Non-pigmented ciliary epithelial cell (primary cell): ENCODE measurements at regions not wholly inside any gene's neighbourhood (a gene's known extent, or its start where the extent isn't known, plus 50 kb on each side); places are given as distances from the start of the nearest gene placed in this dataset.
A peak's percentile ranks its signal among the peaks of the same experiment; 100 is the strongest.

ENCODE experiments used
- DNase-seq: peaks from one replicate; pipeline ENCODE4 v3.0.0-alpha.2; 2010; ENCODE audit warnings: low read depth

DNA sequence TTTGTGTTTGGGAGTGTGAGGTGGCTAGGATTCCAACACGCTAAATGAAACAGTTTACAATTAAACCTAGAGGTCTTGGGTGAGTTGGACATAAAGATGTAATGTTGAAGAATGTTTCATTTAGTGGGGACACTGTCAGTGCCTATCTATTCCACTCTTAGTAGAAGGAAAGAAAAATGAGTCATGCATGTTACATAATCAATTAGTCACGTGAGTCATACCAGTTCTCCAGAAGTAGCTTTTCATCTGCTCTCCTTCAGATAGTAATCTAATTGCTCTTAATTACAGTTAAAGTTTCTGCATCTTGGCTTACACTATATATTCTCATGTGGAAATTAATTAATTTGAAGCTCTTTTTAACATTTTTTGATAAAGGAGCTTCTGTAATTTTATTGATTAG is 115.7 kb upstream of the P2RY1 start:
- DNase-seq = peak; percentile 18

DNA sequence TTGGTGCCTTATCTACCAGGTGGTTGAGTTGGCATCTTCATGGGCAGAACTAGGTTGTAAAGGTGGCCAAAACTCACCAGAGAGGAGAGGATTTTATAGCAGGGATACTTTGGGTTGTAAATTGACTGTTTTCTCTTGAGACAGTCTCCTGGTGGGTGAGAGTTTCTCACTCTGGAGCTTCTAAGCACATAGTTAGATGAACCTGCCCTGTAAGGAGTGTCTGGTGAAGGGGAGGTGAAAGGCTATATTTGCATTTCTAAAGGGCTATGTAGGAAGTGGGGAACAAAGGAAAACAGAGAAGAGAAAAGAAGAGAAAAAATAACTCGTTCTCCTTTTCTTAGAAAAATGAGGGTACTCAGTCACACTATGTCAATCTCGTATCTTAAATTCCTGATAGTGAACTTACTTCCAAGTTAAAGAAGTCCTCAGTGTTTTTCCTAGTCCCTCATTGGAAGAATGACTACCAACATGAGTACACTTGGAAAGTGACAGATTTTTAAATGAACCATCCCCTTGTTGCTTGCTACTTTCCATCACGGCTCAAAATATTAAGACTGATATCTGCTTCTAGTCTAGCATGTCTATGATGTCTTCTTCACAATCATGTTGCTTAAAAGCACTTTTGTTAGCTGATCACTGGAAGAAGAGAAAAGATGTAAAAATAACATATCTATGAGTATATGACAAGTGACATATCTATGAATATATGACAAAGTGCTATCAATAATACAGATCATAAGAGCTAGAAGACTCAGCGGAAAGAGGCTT is 113.8 kb upstream of the P2RY1 start:
- DNase-seq = no peak

DNA sequence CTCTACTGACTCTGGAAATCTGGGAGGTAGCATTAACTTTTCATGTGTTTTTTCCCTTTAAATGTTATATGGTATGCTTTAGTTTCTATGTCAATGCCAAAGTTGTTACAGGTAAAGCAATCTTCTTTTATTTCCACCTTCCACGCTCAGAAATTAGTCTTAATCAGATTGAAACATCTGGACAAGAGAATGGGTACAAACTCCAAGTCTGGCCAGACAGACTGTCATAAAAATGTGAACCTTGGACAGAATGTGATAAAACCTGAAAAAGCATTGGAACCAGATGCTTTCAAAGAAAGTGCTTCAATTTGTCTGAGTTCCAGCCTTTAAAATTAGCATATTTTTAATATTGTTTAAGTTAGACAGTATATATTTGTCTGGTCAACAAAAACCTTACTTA is 110.7 kb upstream of the P2RY1 start:
- no peak for DNase-seq

DNA sequence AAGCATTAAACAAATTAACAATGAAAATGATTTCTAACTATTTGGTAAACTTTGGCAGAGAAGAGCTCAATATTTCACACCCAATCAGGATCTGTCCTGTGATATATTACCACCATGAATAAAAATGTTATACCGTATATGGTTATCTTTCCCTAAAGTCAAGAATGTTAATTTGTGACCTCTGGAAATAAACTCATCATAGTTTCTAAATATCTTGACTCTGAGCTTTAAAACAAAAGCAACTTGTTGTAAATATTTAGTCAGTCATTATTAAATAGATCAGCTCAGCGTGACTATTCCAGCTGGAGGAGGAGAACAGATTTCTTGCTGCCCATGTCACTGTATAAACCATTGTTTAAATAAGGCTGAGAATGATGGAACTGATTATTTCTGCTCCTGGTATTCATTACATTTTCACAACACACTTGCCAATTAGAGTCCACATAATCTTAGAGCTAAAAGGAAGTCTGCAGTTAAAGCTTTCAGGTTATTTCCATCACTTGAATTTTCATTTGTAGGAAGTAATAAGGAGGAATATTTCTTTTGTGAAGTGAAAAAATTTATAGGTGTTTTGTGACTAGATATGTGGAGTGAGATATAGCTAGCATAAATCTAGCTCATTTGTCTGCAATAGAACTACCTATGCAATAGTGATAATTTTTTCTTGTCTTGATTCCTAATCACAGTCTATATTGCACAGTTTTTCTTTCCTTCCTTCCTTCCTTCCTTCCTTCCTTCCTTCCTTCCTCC is 106.5 kb upstream of the P2RY1 start:
- DNase-seq = no peak

DNA sequence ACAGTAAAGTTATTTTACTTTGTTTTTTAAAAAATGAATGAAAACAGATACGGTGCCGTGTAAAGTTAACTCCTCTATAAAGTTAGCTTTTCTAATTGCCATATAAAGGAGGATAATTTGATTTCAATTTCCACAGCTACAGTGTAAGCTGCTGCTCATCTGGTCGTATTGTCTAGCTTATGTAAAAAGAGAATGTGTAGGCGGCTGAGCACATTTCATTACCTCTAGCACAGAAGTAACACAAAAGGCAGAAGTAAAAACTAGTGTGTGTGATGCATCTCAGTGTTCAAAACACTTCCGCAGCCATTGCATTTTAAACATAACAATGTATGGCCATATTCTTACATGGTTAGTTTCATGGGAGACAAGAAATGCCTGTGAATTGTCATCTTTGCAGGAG is 105.0 kb upstream of the P2RY1 start:
- no peak for DNase-seq

DNA sequence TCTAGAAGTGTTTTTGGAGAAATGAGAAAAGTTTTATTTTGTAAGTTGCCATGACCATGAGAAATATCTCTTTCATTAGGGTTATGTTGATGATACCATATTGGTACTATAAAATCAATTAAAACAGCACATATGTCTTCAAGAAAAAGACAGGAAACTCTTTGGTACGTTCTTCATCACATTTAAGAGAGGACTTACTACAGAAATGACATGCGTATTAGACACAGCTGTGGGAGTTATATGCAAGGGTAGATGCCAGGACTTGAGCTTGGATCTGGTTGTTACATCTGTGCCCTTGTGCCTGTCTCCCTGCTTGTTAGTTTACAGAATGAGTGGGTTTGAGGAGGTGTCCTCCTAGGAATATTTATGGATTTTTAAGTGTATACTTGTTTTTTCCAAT is 103.4 kb upstream of the P2RY1 start:
- DNase-seq = no peak

DNA sequence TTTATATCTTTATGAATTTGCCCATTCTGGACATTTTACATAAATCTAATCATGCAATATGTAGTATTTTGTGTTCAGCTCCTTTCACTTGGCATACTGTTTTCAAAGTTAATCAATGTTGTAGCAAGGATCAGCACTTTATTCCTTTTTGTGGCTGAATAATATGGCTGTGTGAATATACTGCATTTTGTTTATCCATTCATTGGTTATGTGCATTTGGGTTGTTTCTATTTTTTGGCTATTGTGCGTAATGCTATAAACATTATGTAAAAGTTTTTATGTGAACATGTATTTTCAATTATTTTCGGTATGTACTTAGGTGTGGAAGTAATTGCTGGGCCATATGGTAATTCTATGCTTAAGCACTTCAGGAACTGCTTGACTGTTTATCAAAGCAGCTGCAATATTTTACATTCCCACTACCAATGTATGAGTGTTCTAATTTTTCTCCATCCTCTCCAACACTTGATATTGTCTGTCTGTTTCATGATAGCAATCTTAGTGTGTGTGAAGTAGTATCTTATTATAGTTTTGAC is 101.3 kb upstream of the P2RY1 start:
- no peak for DNase-seq

DNA sequence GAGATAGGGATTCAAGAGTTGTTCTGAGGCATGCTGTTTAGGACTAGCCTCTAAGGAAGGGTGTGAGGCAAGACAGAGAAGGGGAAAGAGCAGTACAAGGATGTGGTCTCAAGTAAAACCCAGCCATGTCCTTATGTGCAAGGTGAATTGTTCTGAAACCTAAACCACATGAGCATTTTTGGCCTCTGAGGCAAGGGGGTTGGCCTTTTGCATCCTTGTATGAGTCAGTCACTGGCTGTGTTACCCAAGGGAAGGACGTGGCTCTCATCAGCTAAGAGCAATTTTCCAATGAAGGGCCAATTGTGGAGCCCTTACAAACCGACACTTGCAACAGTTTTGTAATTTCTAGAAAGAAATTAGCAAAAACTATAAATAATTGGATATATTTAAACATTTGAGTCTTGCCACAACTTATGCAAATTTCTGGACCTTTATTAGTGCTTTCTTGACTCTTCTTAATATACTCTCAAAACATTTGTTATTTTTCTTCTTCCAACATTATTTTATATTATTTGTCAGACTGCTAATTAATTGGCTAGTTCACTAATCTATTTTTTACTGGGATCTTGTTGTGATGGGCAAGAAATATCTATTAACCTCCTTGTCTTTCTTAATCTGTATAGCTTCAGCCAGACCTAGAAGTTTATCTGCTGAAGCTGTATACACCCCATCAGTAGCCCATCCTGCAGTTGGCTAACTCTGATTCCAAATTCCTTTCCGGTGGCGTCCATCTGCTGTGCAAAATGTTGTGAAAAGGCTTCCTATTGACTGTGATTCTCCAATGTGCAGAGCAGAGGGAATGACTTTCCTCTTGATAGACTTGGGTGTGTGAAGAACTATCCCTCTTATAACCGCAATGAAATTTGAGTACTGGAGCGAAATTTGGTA is 97.7 kb upstream of the P2RY1 start:
- peak; percentile 69 for DNase-seq

DNA sequence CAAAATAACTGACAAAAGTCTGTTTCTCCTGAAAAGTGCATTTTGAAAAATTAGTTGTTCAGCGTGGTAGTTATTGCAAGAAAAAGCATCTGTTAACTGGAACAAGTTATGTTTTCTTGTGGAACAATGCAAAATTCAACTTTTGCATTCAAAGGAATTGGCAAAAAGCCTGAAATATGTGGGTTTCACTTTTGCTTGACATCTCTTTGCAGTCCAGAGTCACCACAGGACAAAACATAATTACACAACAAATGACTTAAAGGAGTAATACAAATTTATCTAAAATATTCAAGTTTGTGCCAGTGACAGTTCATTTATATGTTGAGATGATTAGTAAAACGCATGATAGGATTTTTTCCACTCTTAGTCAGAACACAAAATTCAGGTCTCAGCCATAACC is 96.3 kb upstream of the P2RY1 start:
- DNase-seq = peak; percentile 5

DNA sequence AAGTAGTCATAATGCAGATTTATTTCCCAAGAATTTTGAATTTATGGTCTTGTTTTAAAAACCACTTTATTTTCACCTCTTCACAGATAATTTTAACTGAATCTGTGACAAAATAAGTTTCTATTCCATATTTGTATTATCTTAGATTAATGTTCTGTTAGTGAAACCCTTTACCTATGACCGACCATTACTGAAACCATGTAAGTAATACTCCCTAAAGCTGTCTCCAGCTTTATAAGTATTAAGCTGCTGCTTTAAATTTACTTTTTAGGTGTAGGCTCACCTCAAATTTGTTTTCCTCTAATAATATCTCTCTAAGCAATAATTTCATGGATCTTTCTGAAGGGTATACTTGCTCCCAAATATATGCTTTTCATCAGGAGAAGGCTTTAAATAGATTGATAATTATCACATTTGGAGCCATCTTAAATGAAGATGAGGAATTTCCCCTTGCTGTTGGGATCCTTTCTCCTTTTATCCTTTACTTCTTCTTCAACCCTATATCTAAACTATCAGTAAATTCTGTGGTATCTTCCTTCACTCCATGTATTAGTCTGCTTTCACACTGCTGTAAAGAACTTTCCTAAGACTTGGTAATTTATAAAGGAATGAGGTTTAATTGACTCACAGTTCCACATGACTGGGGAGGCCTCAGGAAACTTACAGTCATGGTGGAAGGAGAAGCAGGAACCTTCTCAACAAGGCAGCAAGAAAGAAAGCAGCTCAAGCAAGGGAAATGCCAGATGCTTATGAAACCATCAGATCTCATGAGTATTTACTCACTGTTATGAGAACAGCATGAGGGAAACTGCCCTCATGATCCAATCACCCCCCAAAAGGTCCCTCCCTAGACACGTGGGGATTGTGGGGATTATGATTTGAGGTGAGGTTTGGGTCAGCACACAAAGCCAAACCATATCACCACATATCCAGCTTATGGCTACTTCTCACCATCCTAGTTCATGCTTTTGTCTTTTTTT is 92.3 kb upstream of the P2RY1 start:
- DNase-seq = no peak

DNA sequence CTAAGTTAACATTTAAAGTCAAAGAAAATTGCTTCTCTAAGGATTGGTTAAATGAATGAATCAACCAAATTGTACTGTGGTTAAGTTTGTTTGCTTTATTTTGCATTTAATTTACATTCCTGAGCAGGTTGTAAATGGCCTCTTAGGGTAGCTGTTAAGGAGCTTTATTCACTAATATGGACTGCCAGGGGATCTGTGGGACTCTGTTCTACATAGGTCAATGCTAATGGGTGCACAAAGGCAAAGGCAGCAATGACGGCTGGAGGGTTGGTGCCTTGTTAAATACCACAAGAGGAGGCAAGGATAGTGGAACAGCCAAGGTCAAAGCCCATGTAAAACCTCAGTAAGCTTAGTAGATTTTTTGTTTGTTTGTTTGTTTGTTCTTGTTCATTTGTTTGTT is 89.3 kb upstream of the P2RY1 start:
- no peak for DNase-seq

DNA sequence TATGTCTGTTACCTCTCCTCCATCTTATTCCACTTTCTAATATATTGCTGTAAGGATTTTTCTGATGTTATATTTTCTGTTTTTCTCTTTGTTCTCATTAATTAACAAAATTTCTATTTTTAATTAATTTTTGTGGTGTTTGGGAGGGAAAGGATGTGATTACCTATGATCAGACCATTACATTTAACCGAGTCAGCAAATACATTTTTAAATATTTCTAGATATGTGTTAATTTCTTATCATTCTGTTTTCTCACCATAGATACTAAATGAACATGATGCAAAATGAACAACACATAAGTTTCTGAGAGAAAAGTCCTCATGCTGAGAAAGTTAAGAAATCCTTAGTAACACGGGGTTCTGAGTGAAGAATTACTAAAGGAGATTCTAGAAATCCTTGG is 80.6 kb upstream of the P2RY1 start:
- no peak for DNase-seq

DNA sequence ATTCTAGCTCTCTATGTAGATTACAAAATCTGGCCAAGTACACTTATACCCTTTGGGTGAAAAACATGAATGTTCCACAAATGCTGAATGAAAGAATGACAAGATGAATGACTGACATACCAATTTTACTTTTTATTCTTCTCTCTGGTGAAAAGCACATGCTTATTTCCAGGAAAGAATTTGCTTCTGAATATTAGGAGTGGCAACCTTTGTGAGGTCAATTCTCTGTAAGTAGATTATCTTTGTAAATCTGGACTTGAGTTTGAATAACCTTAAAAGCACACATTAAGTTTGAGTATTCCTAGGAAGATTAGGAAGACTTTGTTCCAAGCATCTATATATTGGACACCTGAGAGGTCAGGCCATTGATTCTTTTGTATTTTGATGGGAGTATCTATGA is 78.1 kb upstream of the P2RY1 start:
- DNase-seq = no peak

DNA sequence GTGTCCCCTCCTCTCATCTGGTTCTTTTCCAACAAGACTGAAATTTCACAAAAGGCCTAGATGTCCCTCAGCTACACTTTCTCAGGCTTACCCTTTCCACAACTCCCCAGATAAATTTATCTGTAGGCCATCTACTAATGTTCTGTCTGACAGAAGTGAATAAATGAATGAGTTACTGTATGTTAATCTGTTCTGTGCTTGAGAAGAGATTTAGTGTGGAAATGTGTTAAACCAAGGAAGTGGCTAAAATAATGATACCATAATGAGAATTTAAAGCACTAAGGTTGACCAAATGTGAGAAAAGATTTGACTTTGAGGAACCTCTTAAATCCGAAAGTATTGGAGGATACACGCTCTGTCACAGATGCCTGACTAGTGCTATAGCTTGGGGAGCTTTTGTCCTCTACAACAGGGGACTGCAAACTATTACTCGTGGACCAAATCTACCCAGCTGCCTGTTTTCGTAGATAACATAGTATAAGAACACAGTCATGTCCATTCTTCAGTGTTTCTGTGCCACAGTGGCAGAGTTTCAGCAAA is 74.8 kb upstream of the P2RY1 start:
- no peak for DNase-seq

DNA sequence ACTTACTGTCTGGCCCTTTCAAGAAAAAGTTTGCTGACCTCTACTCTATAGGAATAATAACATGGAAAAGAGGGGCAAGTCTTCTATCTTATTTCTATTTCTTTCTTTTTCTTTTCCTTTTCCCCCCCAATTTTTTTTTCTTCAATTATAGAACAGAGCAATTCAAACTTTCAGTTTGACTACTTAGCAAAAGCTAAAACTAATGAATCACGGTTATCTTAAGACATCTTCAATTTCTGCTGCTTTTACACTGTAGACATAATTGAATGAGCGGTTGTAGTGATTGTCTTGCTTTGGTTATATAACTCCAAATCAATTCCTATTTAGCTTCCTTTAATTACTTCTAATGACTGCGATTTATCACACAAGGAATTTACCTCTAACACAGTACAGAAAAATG is 74.3 kb upstream of the P2RY1 start:
- DNase-seq = no peak

DNA sequence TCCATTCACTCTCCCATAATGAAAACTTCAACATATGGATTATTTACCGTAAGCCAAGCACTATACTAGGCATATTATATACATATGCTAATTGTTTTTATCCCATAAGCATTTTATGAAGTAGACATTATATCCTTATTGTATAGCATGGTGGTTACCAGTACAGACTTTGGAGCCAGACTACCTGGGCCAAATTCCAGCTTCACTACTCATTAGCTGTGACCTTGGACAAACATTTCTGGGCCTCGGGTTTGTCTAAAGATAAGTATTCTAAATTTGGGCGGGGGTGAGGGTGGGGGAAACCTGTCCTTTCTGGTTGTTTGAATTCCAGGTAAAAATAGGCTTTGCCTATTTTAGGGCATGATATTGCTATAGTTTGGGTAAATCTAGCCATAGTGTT is 66.5 kb upstream of the P2RY1 start:
- no peak for DNase-seq

DNA sequence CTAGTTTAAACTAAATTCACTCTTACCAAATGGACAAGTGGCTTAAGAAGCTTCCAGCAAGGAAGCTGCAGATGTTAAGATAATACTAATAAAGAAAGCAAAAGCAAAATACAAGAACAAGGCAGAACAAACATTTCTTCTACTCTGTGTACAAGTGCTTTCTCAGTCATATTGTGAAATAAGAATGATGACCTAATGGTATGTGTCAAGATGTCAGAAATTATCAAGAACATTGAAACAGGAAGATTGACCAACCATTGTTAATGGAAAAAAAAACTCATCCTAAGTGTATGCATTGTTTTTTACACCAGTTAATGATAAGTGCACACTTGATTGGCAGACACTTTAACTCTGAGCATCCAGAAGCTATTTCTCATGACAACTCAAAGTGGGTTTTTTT is 65.4 kb upstream of the P2RY1 start:
- DNase-seq = no peak

DNA sequence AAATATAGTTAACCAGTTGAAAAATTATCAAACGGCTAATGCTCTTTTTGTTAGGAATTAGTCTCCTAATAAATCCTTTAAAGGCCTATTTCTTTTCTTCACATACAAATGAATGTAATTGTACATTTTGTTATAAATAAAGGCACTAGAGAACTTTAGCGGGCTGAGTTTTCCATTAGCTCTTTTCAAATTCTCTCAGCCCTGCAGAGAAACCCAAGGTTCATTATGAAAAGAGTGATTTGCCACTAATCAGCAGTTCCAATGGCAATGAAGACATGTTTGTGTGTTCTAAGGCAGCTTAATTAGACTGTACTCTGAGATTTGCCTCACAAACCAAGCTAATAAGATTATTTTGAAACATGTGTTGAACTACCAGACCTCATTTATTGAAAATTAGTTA is 64.6 kb upstream of the P2RY1 start:
- DNase-seq = no peak

DNA sequence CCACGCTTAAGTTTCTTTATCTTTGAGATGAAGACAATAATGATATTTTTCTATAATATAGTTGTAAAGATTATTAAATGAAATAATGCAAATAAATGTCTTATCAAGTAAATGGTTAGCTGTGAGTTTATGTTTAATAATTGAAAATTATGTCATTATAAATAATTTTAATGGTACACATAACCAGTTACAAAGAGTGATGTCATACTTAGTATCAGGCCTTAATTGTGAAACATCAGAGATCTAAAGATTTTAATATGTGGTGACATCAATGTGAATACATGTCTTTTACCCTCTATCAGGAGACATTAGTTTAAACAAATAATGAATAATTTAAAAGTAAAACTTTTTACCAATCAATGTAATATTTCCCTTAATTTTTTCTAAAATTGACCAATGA is 63.8 kb upstream of the P2RY1 start:
- no peak for DNase-seq

DNA sequence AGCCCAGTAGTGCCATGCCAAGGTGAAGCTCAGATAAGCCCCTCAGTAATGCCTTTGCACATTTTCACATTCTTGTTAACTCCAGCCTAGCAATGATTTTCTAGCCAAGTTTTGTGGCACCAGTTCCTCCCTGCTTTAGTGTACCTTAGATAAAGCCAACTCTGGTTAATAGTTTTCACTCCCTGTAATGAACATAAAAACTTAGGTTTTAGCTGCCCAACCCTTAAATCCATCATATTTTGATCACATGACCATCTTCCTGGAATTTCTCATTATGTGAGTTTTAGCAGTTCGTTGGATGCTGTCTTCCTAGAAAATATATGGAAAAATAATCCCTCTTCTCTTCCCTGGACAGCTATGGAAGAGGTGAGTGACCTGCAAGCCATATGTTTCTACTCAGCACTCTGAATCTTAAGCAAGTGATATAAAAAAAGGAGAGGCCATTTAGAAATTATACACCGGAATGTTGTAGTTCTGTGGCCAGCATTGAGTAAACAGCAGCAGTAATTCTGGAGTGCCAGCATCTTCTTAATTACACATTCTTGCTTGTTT is 62.2 kb upstream of the P2RY1 start:
- DNase-seq = no peak

DNA sequence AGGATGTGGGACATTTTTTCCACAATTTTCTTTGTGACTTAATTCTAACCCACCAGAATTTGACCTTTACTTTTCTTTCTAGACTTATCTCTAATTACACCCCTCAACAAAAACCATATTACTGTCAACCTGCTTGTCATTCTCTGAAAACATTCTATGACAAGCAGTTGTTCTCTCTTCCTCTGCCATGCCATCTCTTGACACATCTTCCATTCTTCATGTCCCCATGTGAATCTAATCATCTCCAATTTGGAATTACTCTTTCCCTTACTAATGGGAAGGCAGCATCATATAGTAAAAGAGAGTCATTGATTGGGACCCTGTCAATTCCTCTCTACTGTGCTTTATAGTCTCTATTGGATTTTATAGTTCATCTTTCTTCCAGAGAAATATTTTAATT is 61.3 kb upstream of the P2RY1 start:
- DNase-seq = no peak
